ENCODE measurements at regions not wholly inside any gene's neighbourhood (a gene's known extent, or its start where the extent isn't known, plus 50 kb on each side); places are given as distances from the start of the nearest gene placed in this dataset.

GRCh38 chr3:101994386-101994785 is 145.1 kb downstream of the NFKBIZ start:
- Histone ChIP-seq H3K36me3 (no peaks in the 10 kb centered on the region), H3K27me3 (no peaks in the 10 kb centered on the region), H3K27ac (no peak overlapping the region), H3K4me1 (no peaks in the 10 kb centered on the region), H3K9me3 (no peaks in the 10 kb centered on the region), H3K4me3 (no peak overlapping the region)
- DNase-seq (no peak), ATAC-seq (no peak)
- in situ Hi-C loops (cut with MboI; ENCODE audit: low sequenced_read_pairs in 4 of 4): no loop called here
- intact Hi-C loops (cut with DNase I; ENCODE audit: low total_unique reads): loop anchor here (10.0 kb wide), 1 partner anchor 180 kb away; no protein-coding TSS in a partner anchor
- TF ChIP-seq CTCF (IDR thresholded peaks at IDR 0.05 in 4 of 5, conservative IDR thresholded peaks at IDR 0.05 in 1 of 5) (no peak), POLR2A (IDR thresholded peaks at IDR 0.05) (no peak)

- TF ChIP-seq CTCF (IDR thresholded peaks at IDR 0.05 in 4 of 5, conservative IDR thresholded peaks at IDR 0.05 in 1 of 5): no peak
- no peak for TF ChIP-seq POLR2A (IDR thresholded peaks at IDR 0.05)
- H3K36me3 ChIP-seq: no peaks in the 10 kb centered on the region
- H3K9me3 ChIP-seq: no peaks in the 10 kb centered on the region
- H3K27ac ChIP-seq: no peak overlapping the region
- DNase-seq (no peak), ATAC-seq (no peak)
- in situ Hi-C loops (cut with MboI; ENCODE audit: low sequenced_read_pairs in 4 of 4): no loop called here
- no peaks in the 10 kb centered on the region for H3K4me1 ChIP-seq
- intact Hi-C loops (cut with DNase I; ENCODE audit: low total_unique reads): loop anchor here (10.0 kb wide), 1 partner anchor 181 kb away; no protein-coding TSS in a partner anchor
- no peak overlapping the region for H3K4me3 ChIP-seq
- H3K27me3 ChIP-seq: no peaks in the 10 kb centered on the region
These were observed 146.2 kb downstream of the NFKBIZ start for GRCh38 chr3:101995371-101996046.

GRCh38 chr3:101996832-101997231 is 147.5 kb downstream of the NFKBIZ start:
- intact Hi-C loops (cut with DNase I; ENCODE audit: low total_unique reads): loop anchor here (10.0 kb wide), 1 partner anchor 182 kb away; no protein-coding TSS in a partner anchor

GRCh38 chr3:101998256-101998926 is 149.1 kb downstream of the NFKBIZ start:
- peak in 1 of 5 experiments; percentile 14 for TF ChIP-seq CTCF (IDR thresholded peaks at IDR 0.05 in 4 of 5, conservative IDR thresholded peaks at IDR 0.05 in 1 of 5)
- TF ChIP-seq POLR2A (IDR thresholded peaks at IDR 0.05): no peak
- no peaks in the 10 kb centered on the region for H3K27me3 ChIP-seq
- no peaks in the 10 kb centered on the region for H3K9me3 ChIP-seq
- no peaks in the 10 kb centered on the region for H3K36me3 ChIP-seq
- in situ Hi-C loops (cut with MboI; ENCODE audit: low sequenced_read_pairs in 4 of 4) (no loop called here), intact Hi-C loops (cut with DNase I; ENCODE audit: low total_unique reads) (loop anchor here (10.0 kb wide), 1 partner anchor 184 kb away; no protein-coding TSS in a partner anchor)
- no peak overlapping the region for H3K27ac ChIP-seq
- DNase-seq (no peak), ATAC-seq (peak in 1 of 2 donors; percentile 68)
- no peaks in the 10 kb centered on the region for H3K4me1 ChIP-seq
- no peak overlapping the region for H3K4me3 ChIP-seq

More at GRCh38 chr3:101996832-101997231, 147.5 kb downstream of the NFKBIZ start:
- Histone ChIP-seq H3K4me3 (no peak overlapping the region), H3K27ac (no peak overlapping the region), H3K36me3 (no peaks in the 10 kb centered on the region), H3K27me3 (no peaks in the 10 kb centered on the region), H3K9me3 (no peaks in the 10 kb centered on the region), H3K4me1 (no peaks in the 10 kb centered on the region)
- no peak for DNase-seq
- TF ChIP-seq POLR2A (IDR thresholded peaks at IDR 0.05) (no peak), CTCF (IDR thresholded peaks at IDR 0.05 in 4 of 5, conservative IDR thresholded peaks at IDR 0.05 in 1 of 5) (no peak)
- no peak for ATAC-seq
- in situ Hi-C loops (cut with MboI; ENCODE audit: low sequenced_read_pairs in 4 of 4): no loop called here

Data from gastrocnemius medialis (tissue), 4 donors.